ENCODE measurements at regions not wholly inside any gene's neighbourhood (a gene's known extent, or its start where the extent isn't known, plus 50 kb on each side); places are given as distances from the start of the nearest gene placed in this dataset.

GRCh38 chr6:6851059-6851948 is 256.5 kb upstream of the RREB1 start:
- Histone ChIP-seq H3K27ac (peak overlapping the region in 8 of 21 experiments; percentile 3 to 49 (median 32)), H3K4me3 (no peak overlapping the region)

GRCh38 chr6:6851949-6852261 is 255.9 kb upstream of the RREB1 start:
- Histone ChIP-seq H3K27ac (no peak overlapping the region), H3K4me3 (no peak overlapping the region)

GRCh38 chr6:6856538-6857523 is 250.9 kb upstream of the RREB1 start:
- Histone ChIP-seq H3K4me3 (peak overlapping the region in 1 of 7 experiments; percentile 18), H3K27ac (peak overlapping the region; percentile 14 to 89 (median 78))

- Histone ChIP-seq H3K27ac (peak overlapping the region in 19 of 21 experiments; percentile 18 to 89 (median 78)), H3K4me3 (no peak overlapping the region)
Observed at GRCh38 chr6:6857528-6857927, 250.2 kb upstream of the RREB1 start.

- H3K4me3 ChIP-seq = no peak overlapping the region
- peak overlapping the region in 10 of 21 experiments; percentile 15 to 89 (median 67) for H3K27ac ChIP-seq
Observed at GRCh38 chr6:6858533-6858982, 249.2 kb upstream of the RREB1 start.

- H3K4me3 ChIP-seq = no peak overlapping the region
- H3K27ac ChIP-seq = peak overlapping the region in 6 of 21 experiments; percentile 12 to 83 (median 42)
Observed at GRCh38 chr6:6859105-6859504, 248.7 kb upstream of the RREB1 start.

- H3K27ac ChIP-seq = peak overlapping the region in 1 of 21 experiments; percentile 66
- no peak overlapping the region for H3K4me3 ChIP-seq
Observed at GRCh38 chr6:6859722-6860121, 248.0 kb upstream of the RREB1 start.

- H3K4me3 ChIP-seq = no peak overlapping the region
- H3K27ac ChIP-seq = no peak overlapping the region
Observed at GRCh38 chr6:6860863-6861262, 246.9 kb upstream of the RREB1 start.

- no peak overlapping the region for H3K4me3 ChIP-seq
- H3K27ac ChIP-seq = no peak overlapping the region
Observed at GRCh38 chr6:6861351-6861894, 246.3 kb upstream of the RREB1 start.

- H3K4me3 ChIP-seq = no peak overlapping the region
- H3K27ac ChIP-seq = no peak overlapping the region
Observed at GRCh38 chr6:6861995-6862394, 245.8 kb upstream of the RREB1 start.

- H3K27ac ChIP-seq = no peak overlapping the region
Observed at GRCh38 chr6:6863970-6864639, 243.7 kb upstream of the RREB1 start.

GRCh38 chr6:6865611-6866010 is 242.2 kb upstream of the RREB1 start:
- no peak overlapping the region for H3K4me3 ChIP-seq
- no peak overlapping the region for H3K27ac ChIP-seq

More at GRCh38 chr6:6863970-6864639, 243.7 kb upstream of the RREB1 start:
- H3K4me3 ChIP-seq = no peak overlapping the region

GRCh38 chr6:6866656-6867403 is 240.9 kb upstream of the RREB1 start:
- Histone ChIP-seq H3K27ac (no peak overlapping the region), H3K4me3 (no peak overlapping the region)

- H3K27ac ChIP-seq = no peak overlapping the region
- H3K4me3 ChIP-seq = no peak overlapping the region
Observed at GRCh38 chr6:6867404-6867799, 240.4 kb upstream of the RREB1 start.

GRCh38 chr6:6869094-6869493 is 238.7 kb upstream of the RREB1 start:
- no peak overlapping the region for H3K27ac ChIP-seq

GRCh38 chr6:6870921-6871320 is 236.8 kb upstream of the RREB1 start:
- peak overlapping the region in 1 of 21 experiments; percentile 27 for H3K27ac ChIP-seq
- H3K4me3 ChIP-seq = no peak overlapping the region

More at GRCh38 chr6:6869094-6869493, 238.7 kb upstream of the RREB1 start:
- H3K4me3 ChIP-seq = no peak overlapping the region

- Histone ChIP-seq H3K4me3 (no peak overlapping the region), H3K27ac (no peak overlapping the region)
Observed at GRCh38 chr6:6872459-6873344, 235.1 kb upstream of the RREB1 start.

GRCh38 chr6:6873778-6874177 is 234.0 kb upstream of the RREB1 start:
- H3K27ac ChIP-seq = no peak overlapping the region
- H3K4me3 ChIP-seq = no peak overlapping the region
